K562 (cell line): ENCODE measurements at regions not wholly inside any gene's neighbourhood (a gene's known extent, or its start where the extent isn't known, plus 50 kb on each side); places are given as distances from the start of the nearest gene placed in this dataset.

ENCODE experiments used
- ATAC-seq: fragments of 200-7000 bp; cut with Tn5 transposase; 3 replicates; pipeline ENCODE4 v1.9.1; 2020; ENCODE audit warnings: moderate library complexity
- BruUV-seq: library from RNA; stranded (reverse); fragments of 400-500 nt; replicated peaks from 2 replicates; lab custom pipeline; 2021; lab: Mats Ljungman, UMichigan
- CTCF ChIA-PET: fragments of 300-600 bp; formaldehyde crosslinking; extraction: SDS; loops from one replicate; lab custom pipeline; 2021; ENCODE audit warnings: low intra/inter-chr PET ratio; lab: Yijun Ruan, JAX
- POLR2A ChIA-PET: fragments of 300-600, 350-650 bp; sonication (Branson Sonifier 250); formaldehyde crosslinking; extraction: SDS; loops from one replicate; lab custom pipeline; 2021; ENCODE audit warnings: antibody characterized with exemption, inconsistent platforms; lab: Yijun Ruan, JAX
- DNase-seq, 4 experiments: peaks; one replicate each; pipeline versions ENCODE4 v3.0.0 to v3.0.0-alpha.2; 2011 to 2018; ENCODE audit warnings: low spot score in 3 of 4, mixed read lengths in 3 of 4; ENCODE audit errors: extremely low read depth in 1 of 4
- FAIRE-seq: peaks from 2 replicates; lab custom pipeline; 2011; peaks lifted over from hg19 to GRCh38; lab: Jason Lieb, UNC
- H2AFZ ChIP-seq: 2 replicates; pipeline ENCODE4 v1.6.0; 2011; ENCODE audit warnings: low read depth, low read length, control low read depth, inconsistent platforms
- H3K27ac ChIP-seq: fragments of 200-600 bp; 3 replicates; pipeline ENCODE4 v1.8.0; 2011; ENCODE audit warnings: low read depth, mild to moderate bottlenecking, control low read depth, inconsistent platforms, low read length, moderate library complexity, mixed read lengths; ENCODE audit errors: extremely low read depth
- H3K27me3 ChIP-seq, 2 experiments: fragments of 300-600 bp in 1 of 2; 2 replicates in 1 of 2; 3 replicates in 1 of 2; pipeline versions ENCODE4 v1.6.0 to v1.8.0; 2011; ENCODE audit warnings: inconsistent platforms in 2 of 2, low read length in 2 of 2, mild to moderate bottlenecking in 1 of 2, mixed read lengths in 1 of 2, moderate library complexity in 1 of 2; ENCODE audit not compliant: control insufficient read depth in 2 of 2, insufficient read depth in 2 of 2
- H3K36me3 ChIP-seq: fragments of 300-600 bp; 3 replicates; pipeline ENCODE4 v1.8.0; 2011; ENCODE audit warnings: mild to moderate bottlenecking, low read length, inconsistent platforms; ENCODE audit not compliant: control insufficient read depth, insufficient read depth
- H3K4me1 ChIP-seq, 2 experiments: fragments of 200-600 bp in 1 of 2; replicated peaks in 1 of 2; 2 replicates in 1 of 2; 3 replicates in 1 of 2; pipeline versions ENCODE4 v1.5.1 to v1.8.0; 2011; ENCODE audit warnings: inconsistent platforms in 2 of 2, low read length in 2 of 2, mild to moderate bottlenecking in 1 of 2, mixed read lengths in 1 of 2, moderate library complexity in 1 of 2; ENCODE audit not compliant: control insufficient read depth in 2 of 2, insufficient read depth in 2 of 2
- H3K4me2 ChIP-seq: 2 replicates; pipeline ENCODE4 v1.6.1; 2011; ENCODE audit warnings: low read length, control low read depth, inconsistent platforms, mixed read lengths; ENCODE audit not compliant: insufficient read depth
- H3K4me3 ChIP-seq: fragments of 200-600 bp; sonication (generic), shearing (Covaris generic); 2 replicates; pipeline ENCODE4 v1.5.1; 2016; ENCODE audit warnings: control low read depth, inconsistent platforms
- H3K79me2 ChIP-seq: fragments of 200-600 bp; 3 replicates; pipeline ENCODE4 v1.8.0; 2011; ENCODE audit warnings: low read length, inconsistent platforms; ENCODE audit not compliant: control insufficient read depth, insufficient read depth
- H3K9ac ChIP-seq, 2 experiments: 2 replicates each; pipeline versions ENCODE4 v1.6.0 to v1.6.1; 2011; ENCODE audit warnings: low read depth in 2 of 2, low read length in 2 of 2, control low read depth in 1 of 2, inconsistent platforms in 1 of 2, mild to moderate bottlenecking in 1 of 2, mixed read lengths in 1 of 2; ENCODE audit not compliant: insufficient read depth in 1 of 2
- H3K9me1 ChIP-seq: one replicate; pipeline ENCODE4 v1.6.0; 2011; ENCODE audit warnings: inconsistent platforms, mild to moderate bottlenecking, low read length, moderate library complexity; ENCODE audit not compliant: control insufficient read depth, insufficient read depth
- H3K9me3 ChIP-seq: replicated peaks from 2 replicates; pipeline ENCODE4 v1.5.1; 2011; ENCODE audit warnings: low read depth, low read length, inconsistent platforms; ENCODE audit not compliant: control insufficient read depth, insufficient read depth
- H4K20me1 ChIP-seq: replicated peaks from 2 replicates; pipeline ENCODE4 v1.6.1; 2011; ENCODE audit warnings: low read length, inconsistent platforms, mixed read lengths; ENCODE audit not compliant: control insufficient read depth, insufficient read depth
- DNMT1 ChIP-seq: fragments of 450-650 bp; IDR thresholded peaks from 2 replicates; pipeline ENCODE4 v1.6.1; 2016; ENCODE audit warnings: antibody characterized with exemption, mild to moderate bottlenecking
- FOXM1 ChIP-seq, 2 experiments: fragments of 450-650 bp in 1 of 2; sonication (generic) in 1 of 2; formaldehyde crosslinking in 1 of 2; IDR thresholded peaks; 2 replicates each; pipeline versions ENCODE4 v1.6.1 to v1.9.0; 2017 to 2022; ENCODE audit warnings: low read depth in 2 of 2, mild to moderate bottlenecking in 2 of 2, missing genetic modification reagents in 1 of 2, moderate library complexity in 1 of 2
- FUS ChIP-seq: fragments of 200-400 bp; formaldehyde crosslinking; optimal IDR thresholded peaks from 2 replicates; pipeline ENCODE3; 2017; ENCODE audit warnings: low read depth, low read length
- JUN ChIP-seq, 2 experiments: sonication (generic) in 1 of 2; formaldehyde crosslinking in 1 of 2; IDR thresholded peaks; 2 replicates each; pipeline versions ENCODE4 v1.6.1 to v1.8.0; 2012 to 2022; ENCODE audit warnings: borderline replicate concordance in 2 of 2, mild to moderate bottlenecking in 2 of 2, improper control_type of control experiment in 1 of 2, low read depth in 1 of 2, low read length in 1 of 2, missing genetic modification reagents in 1 of 2
- POLR2H ChIP-seq: IDR thresholded peaks from 2 replicates; pipeline ENCODE4 v1.6.1; 2016; ENCODE audit warnings: missing genetic modification characterization, low read depth, mild to moderate bottlenecking, control low read depth, missing compliant biosample characterization, moderate library complexity
- STAT5A ChIP-seq: IDR thresholded peaks from 2 replicates; pipeline ENCODE4 v1.6.1; 2012; ENCODE audit warnings: low read length, inconsistent platforms, borderline replicate concordance
- TCF7 ChIP-seq: sonication (generic); IDR thresholded peaks from 2 replicates; pipeline ENCODE4 v1.6.1; 2016; ENCODE audit warnings: antibody characterized with exemption, borderline replicate concordance
- ZNF24 ChIP-seq: fragments of 450-650 bp; IDR thresholded peaks from 2 replicates; pipeline ENCODE4 v1.6.1; 2016
- ZNF354B ChIP-seq: fragments of 250-450 bp; sonication (Bioruptor Pico); IDR thresholded peaks from 2 replicates; pipeline ENCODE4 v1.4.0; 2020
- ZNF717 ChIP-seq: fragments of 250-450 bp; sonication (Bioruptor Pico); IDR thresholded peaks from 2 replicates; pipeline ENCODE4 v1.5.0; 2021
- ZNF766 ChIP-seq: fragments of 200-800 bp; sonication (Bioruptor generic); conservative IDR thresholded peaks from 2 replicates; pipeline ENCODE4 v1.6.1; 2016; ENCODE audit warnings: missing genetic modification characterization, missing compliant biosample characterization
- WGBS: fragments of 100-300 bp; shearing (Covaris generic); methylation state at CpG from one replicate; pipeline ENCODE4 v1.1.6; 2016; ENCODE audit warnings: low coverage, mixed read lengths; ENCODE audit not compliant: insufficient coverage; ENCODE audit errors: missing lambda C conversion rate; 5-methylcytosine and 5-hydroxymethylcytosine counted together
- in situ Hi-C: fragments of 300-500 bp; cut with MboI; formaldehyde crosslinking; loops from 4 replicates; pipeline ENCODE4 v1.15.0; 2018; ENCODE audit warnings: inconsistent platforms, mixed read lengths
- intact Hi-C: fragments of 100-400 bp; cut with micrococcal nuclease; formaldehyde crosslinking; loops from 2 replicates; pipeline ENCODE4 v1.14.2; 2022
- TF ChIP-seq, protein P1 (sequence below): conservative IDR thresholded peaks from 2 replicates; pipeline ENCODE4 v1.6.1; 2011; ENCODE audit warnings: low read depth, mild to moderate bottlenecking, low read length; ENCODE audit not compliant: control insufficient read depth
- TF ChIP-seq, protein P2 (sequence below): fragments of 150-350 bp; IDR thresholded peaks from 2 replicates; pipeline ENCODE4 v1.6.1; 2014; ENCODE audit warnings: low read depth, mild to moderate bottlenecking, low read length, borderline replicate concordance

DNA sequence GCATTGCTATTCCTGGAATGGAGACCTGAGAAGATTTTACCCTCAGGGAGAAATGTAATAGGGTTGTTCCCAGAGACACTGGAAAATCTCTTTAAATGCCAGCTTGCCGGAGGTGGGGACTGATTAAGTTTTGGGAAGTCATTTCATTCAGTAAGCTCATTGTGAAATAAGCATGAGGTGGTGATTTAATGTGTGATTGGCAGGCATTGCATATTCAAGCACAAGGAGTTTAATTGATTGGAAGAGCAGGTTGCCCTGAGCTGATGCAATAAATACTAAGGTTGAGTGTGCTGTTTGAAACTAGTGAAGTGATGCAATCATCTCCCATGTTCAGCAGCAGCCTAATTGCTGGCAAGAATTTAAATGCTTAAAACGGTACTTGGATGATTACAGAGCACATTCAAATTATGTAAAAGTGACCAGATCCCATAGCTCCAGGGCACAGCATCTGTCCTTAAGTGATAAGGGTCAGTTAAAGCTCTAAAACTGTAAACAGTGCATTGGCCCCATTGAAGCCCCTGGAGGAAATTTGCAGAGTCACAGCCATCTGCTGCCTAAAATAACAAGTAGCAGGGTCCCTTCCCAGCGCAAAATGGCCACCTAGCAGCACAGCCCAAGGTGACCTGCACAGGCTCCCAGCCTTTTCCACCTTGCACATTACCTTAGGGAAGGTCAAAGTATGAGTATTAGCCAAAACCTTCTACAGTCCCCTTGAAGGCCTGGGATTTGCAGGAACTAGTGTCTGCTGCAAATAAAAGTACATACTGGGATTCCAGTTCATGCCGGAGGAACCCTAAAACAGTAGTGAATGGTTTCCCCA lies 92.1 kb downstream of the CCDC71L start:
- Histone ChIP-seq H3K4me3 (no peak overlapping the region), H4K20me1 (no peaks in the 10 kb centered on the region), H3K27ac (peak overlapping the region; percentile 99), H3K4me1 (peaks cover 39 to 75% of the 10 kb centered on the region in 2 experiments), H3K9ac (peak overlapping the region; percentile 31 to 95; a peak in 3 of 4 replicates), H3K79me2 (no peaks in the 10 kb centered on the region), H3K9me3 (peaks cover 19% of the 10 kb centered on the region), H3K9me1 (no peaks in the 10 kb centered on the region), H2AFZ (peak overlapping the region; percentile 90), H3K27me3 (no peaks in the 10 kb centered on the region), H3K36me3 (no peaks in the 10 kb centered on the region; the same call in 1 of the 3 replicates), H3K4me2 (peak overlapping the region; percentile 71)
- peak; percentile 94 to 100 (median 95) for DNase-seq
- intact Hi-C loops = loop anchor here (1.0 to 10.0 kb wide), 7 partner anchors 27 to 446 kb away; no protein-coding TSS in a partner anchor
- ChIA-PET CTCF (no interaction called here), POLR2A (interaction anchor here (0.6 to 2.4 kb wide), 24 partner anchors 9 to 310 kb away, joined by 3 to 17 read pairs (median 6); partner anchors contain the start of genes CCDC71L and NAMPT)
- in situ Hi-C loops = loop anchor here (10.0 kb wide), 1 partner anchor 86 kb away; no protein-coding TSS in a partner anchor
- BruUV-seq = no TSS peak
- FAIRE-seq = peak; percentile 98
- 4% methylated on average over 4 of the region's 4 CpGs for WGBS
- ATAC-seq = peak; percentile 88
- peak; percentile 96 for TF ChIP-seq ZNF766 (CRISPR knock-in tag)
- no peak for TF ChIP-seq ZNF717 (CRISPR knock-in tag)
- TF ChIP-seq ZNF354B (CRISPR knock-in tag) = peak; percentile 21; the same call in 1 of the 2 replicates
- TF ChIP-seq, protein P1, sequence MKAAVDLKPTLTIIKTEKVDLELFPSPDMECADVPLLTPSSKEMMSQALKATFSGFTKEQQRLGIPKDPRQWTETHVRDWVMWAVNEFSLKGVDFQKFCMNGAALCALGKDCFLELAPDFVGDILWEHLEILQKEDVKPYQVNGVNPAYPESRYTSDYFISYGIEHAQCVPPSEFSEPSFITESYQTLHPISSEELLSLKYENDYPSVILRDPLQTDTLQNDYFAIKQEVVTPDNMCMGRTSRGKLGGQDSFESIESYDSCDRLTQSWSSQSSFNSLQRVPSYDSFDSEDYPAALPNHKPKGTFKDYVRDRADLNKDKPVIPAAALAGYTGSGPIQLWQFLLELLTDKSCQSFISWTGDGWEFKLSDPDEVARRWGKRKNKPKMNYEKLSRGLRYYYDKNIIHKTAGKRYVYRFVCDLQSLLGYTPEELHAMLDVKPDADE = no peak
- no peak for TF ChIP-seq DNMT1
- TF ChIP-seq, protein P2, sequence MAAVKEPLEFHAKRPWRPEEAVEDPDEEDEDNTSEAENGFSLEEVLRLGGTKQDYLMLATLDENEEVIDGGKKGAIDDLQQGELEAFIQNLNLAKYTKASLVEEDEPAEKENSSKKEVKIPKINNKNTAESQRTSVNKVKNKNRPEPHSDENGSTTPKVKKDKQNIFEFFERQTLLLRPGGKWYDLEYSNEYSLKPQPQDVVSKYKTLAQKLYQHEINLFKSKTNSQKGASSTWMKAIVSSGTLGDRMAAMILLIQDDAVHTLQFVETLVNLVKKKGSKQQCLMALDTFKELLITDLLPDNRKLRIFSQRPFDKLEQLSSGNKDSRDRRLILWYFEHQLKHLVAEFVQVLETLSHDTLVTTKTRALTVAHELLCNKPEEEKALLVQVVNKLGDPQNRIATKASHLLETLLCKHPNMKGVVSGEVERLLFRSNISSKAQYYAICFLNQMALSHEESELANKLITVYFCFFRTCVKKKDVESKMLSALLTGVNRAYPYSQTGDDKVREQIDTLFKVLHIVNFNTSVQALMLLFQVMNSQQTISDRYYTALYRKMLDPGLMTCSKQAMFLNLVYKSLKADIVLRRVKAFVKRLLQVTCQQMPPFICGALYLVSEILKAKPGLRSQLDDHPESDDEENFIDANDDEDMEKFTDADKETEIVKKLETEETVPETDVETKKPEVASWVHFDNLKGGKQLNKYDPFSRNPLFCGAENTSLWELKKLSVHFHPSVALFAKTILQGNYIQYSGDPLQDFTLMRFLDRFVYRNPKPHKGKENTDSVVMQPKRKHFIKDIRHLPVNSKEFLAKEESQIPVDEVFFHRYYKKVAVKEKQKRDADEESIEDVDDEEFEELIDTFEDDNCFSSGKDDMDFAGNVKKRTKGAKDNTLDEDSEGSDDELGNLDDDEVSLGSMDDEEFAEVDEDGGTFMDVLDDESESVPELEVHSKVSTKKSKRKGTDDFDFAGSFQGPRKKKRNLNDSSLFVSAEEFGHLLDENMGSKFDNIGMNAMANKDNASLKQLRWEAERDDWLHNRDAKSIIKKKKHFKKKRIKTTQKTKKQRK = no peak
- TF ChIP-seq FUS = no peak
- peak; percentile 77 for TF ChIP-seq POLR2H (tag)
- peak; percentile 83 for TF ChIP-seq ZNF24
- peak; percentile 74; the same call in 1 of the 2 replicates for TF ChIP-seq TCF7
- TF ChIP-seq FOXM1 (IDR thresholded peaks at IDR 0.05; ENCODE audit: low read depth) = peak; percentile 99
- peak; percentile 58; the same call in 1 of the 2 replicates for TF ChIP-seq FOXM1 (CRISPR knock-in tag; IDR thresholded peaks at IDR 0.05; ENCODE audit: low read depth)
- peak; percentile 89 for TF ChIP-seq JUN (IDR thresholded peaks at IDR 0.05; ENCODE audit: borderline replicate concordance, low read depth, low read length)
- peak; percentile 69; the same call in 1 of the 2 replicates for TF ChIP-seq JUN (CRISPR knock-in tag; IDR thresholded peaks at IDR 0.05; ENCODE audit: borderline replicate concordance)
- peak; percentile 94 for TF ChIP-seq STAT5A
